GM13977 (cell line): ENCODE measurements at regions not wholly inside any gene's neighbourhood (a gene's known extent, or its start where the extent isn't known, plus 50 kb on each side); places are given as distances from the start of the nearest gene placed in this dataset.

Experiments used
- DNase-seq: peaks from one replicate; pipeline ENCODE4 v3.0.0; 2012; ENCODE audit warnings: low spot score
- in situ Hi-C: fragments of 300-500 bp; cut with MboI; formaldehyde crosslinking; loops from one replicate; pipeline ENCODE4 v1.12.0; 2022; ENCODE audit warnings: low sequenced_read_pairs, low pct_unique_long_range_greater_than_20kb, mixed read lengths, inconsistent platforms; ENCODE audit not compliant: unreplicated experiment
- TF ChIP-seq, protein P1 (sequence below): IDR thresholded peaks from 2 replicates; pipeline ENCODE4 v1.5.1; 2012; ENCODE audit warnings: mild to moderate bottlenecking, control low read depth; ENCODE audit not compliant: insufficient read depth; ENCODE audit errors: extremely low read depth, missing control alignments

DNA sequence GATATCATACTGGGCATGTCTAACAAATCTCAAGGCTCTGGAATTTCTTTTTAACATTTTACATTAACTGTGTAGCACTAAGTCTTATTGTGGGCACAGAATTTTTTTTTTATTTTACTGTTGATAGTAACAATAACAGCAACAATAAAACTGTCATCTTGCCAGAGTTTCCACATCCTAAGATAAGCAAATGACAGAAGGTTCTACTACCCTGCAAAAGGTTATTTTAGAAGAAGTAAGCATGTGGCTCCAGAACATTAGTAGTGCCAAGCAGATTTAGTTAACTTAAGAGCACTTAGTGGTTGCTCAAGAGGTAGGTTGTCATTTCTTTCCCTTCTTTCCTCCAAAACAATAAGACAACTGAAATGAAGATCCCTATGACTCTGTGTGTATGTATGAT lies 743.0 kb upstream of the CBLB start:
- TF ChIP-seq, protein P1, sequence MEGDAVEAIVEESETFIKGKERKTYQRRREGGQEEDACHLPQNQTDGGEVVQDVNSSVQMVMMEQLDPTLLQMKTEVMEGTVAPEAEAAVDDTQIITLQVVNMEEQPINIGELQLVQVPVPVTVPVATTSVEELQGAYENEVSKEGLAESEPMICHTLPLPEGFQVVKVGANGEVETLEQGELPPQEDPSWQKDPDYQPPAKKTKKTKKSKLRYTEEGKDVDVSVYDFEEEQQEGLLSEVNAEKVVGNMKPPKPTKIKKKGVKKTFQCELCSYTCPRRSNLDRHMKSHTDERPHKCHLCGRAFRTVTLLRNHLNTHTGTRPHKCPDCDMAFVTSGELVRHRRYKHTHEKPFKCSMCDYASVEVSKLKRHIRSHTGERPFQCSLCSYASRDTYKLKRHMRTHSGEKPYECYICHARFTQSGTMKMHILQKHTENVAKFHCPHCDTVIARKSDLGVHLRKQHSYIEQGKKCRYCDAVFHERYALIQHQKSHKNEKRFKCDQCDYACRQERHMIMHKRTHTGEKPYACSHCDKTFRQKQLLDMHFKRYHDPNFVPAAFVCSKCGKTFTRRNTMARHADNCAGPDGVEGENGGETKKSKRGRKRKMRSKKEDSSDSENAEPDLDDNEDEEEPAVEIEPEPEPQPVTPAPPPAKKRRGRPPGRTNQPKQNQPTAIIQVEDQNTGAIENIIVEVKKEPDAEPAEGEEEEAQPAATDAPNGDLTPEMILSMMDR: no peak
- in situ Hi-C loops: loop anchor here (25.0 kb wide), 3 partner anchors 750 to 1075 kb away; partner anchors contain the start of gene CBLB

DNA sequence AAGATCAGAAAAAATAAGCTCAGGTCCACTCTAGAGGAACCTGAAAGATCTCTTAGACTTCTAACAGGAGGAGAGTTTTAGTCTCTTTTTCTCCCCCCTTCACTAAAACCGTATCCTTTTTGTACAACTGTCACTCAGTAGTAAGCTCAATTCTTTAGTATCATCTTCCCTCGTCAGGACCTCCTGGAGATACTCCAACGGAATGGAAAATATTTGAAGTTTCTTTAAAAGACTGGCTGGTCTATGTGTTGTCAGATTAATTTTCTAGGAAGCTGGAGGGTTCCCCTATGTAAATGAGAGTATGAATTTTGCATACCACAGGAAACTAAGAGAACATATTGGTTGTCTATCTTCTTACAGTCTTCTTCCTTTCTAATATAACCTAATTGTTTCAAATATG lies 747.7 kb upstream of the CBLB start:
- in situ Hi-C loops: loop anchor here (25.0 kb wide), 3 partner anchors 754 to 1079 kb away; partner anchors contain the start of gene CBLB
- TF ChIP-seq, protein P1: no peak
- DNase-seq: no peak

More for the DNA sequence above, 743.0 kb upstream of the CBLB start:
- DNase-seq: no peak

DNA sequence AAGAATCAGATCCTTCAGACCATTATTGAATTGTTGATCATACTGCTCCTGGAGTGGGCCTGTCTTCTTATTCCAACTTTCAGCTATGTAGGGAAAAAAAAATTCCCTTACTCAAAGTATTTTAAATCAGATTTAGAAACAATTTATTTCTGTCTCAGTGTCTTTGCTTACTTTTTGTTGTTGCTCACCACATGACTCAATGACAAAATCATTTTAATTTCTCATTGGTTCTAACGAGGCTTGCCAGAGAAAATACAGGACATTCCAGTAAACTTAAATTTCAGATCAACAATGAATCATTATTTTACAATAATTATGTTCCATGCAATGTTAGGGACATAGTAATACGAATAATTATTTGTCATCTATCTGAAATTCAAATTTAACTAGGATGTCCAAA lies 748.5 kb upstream of the CBLB start:
- DNase-seq: no peak
- in situ Hi-C loops: loop anchor here (25.0 kb wide), 3 partner anchors 755 to 1080 kb away; partner anchors contain the start of gene CBLB
- TF ChIP-seq, protein P1: no peak

DNA sequence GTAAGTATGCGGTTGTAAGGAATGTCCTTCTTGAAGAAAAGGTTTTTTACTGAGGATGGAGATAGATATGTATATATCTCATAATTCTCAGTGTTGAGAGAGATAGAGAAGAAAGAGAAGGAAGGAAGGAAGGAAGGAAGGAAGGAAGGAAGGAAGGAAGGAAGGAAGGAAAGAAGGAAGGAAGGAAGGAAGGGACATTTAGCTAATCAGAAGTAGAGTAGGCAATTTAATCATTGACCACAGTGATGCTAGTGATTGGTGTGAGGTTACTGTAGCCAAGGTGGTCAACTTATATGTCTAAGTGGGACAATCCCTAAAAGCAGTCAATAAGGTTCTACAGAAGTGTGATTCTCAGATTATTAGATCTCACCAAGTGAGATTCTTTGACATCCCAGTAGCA lies 751.8 kb upstream of the CBLB start:
- TF ChIP-seq, protein P1: no peak
- in situ Hi-C loops: loop anchor here (25.0 kb wide), 3 partner anchors 758 to 1083 kb away; partner anchors contain the start of gene CBLB
- no peak for DNase-seq

DNA sequence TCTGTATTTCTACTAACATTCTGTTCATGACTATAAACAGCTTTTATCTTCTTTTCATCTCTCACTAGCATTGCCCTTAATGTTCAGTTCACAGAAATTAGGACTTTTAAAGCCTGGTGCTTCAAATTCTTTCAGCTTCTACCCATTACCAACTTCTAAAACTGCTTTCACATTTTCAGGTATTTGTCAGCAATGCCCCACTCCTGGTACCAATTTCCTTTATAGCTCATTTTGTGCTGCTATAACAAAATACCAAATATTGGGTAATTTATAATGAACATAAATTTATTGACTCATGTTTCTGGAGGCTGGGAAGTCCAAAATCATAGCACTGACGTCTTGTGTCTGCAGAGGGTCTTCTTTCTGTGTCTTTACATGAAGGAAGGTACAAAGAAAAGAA lies 753.1 kb upstream of the CCDC54 start:
- TF ChIP-seq, protein P1: no peak
- in situ Hi-C loops: loop anchor here (25.0 kb wide), 3 partner anchors 762 to 1087 kb away; partner anchors contain the start of gene CBLB
- no peak for DNase-seq

DNA sequence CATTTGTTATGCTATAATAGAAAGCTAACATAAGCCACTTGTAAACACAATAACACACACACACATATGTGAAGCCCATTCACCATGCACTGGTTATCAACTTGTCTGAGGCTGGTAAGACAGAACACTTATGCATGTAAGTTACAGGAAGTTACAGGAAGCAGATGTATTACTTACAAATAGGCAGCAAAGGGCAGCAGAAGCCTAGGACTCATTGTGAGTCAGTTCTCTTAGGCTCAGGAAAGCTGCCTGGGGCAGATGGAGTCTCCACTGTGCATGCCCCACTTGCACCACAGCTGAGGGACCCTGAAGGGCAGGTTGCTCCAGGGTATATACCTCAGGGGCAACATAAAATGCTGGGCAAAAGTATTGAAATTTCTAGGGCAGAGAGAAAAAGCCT lies 748.8 kb upstream of the CCDC54 start:
- DNase-seq: no peak
- in situ Hi-C loops: no loop called here
- TF ChIP-seq, protein P1: no peak

DNA sequence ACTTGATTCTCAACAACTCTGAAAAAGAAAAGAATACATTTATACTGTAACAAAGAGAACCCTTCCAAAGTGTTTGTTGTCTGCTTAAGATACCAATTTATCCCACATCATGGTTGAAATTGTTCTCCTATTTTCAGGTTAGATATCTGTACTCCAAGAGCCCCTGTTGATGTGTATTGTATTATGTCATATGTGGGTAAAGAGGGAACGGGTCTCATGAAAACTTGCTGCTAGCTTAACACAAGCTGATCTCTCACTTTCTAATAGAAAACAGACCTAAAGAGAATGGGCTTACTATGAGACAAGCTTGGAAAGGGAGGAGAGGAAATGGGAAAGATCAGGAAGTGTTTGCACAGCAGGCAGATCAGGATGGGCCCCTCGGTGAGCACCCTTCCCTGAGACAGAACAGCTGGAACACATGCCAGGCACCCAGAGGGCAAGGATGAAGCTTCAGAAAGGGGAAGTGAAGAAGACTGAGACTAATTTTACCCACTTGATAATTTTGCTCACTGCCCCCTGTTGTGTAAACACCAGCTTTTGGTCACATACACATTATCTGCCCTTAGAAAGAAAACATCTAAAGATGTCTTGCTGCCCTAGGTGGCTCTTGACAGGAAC lies 747.9 kb upstream of the CCDC54 start:
- in situ Hi-C loops: no loop called here
- TF ChIP-seq, protein P1: no peak
- DNase-seq: no peak
